Activated CD8-positive, alpha-beta T cell treated with anti-CD3 and anti-CD28 coated beads, Interleukin-2, amount 10 ng/mL, durations not matched to agents 7 days and 5 days (primary cell): ENCODE measurements at regions not wholly inside any gene's neighbourhood (a gene's known extent, or its start where the extent isn't known, plus 50 kb on each side); places are given as distances from the start of the nearest gene placed in this dataset.
"Not testable (repeated sequence)": the region's sequence is repeated elsewhere in the genome, so short reads cannot be mapped to it uniquely, and the experiment has no call there.

ENCODE experiments used
- ATAC-seq: fragments of 150-1000 bp; cut with Tn5 transposase; one replicate; pipeline ENCODE4 v1.10.0; 2021; ENCODE audit warnings: moderate library complexity
- CTCF ChIA-PET: fragments of 350-600 bp; sonication (Branson Sonifier 250); formaldehyde crosslinking; loops from one replicate; lab custom pipeline; 2021; ENCODE audit warnings: antibody characterized with exemption; lab: Charles Lee
- POLR2A ChIA-PET: fragments of 350-600 bp; sonication (Branson Sonifier 250); formaldehyde crosslinking; loops from one replicate; lab custom pipeline; 2021; ENCODE audit warnings: antibody characterized with exemption; lab: Charles Lee
- DNase-seq: peaks from one replicate; pipeline ENCODE4 v3.0.0-alpha.2; 2020
- H3K27ac Mint-ChIP-seq: one replicate; pipeline ENCODE4 v1.8.0; 2021; ENCODE audit warnings: mild to moderate bottlenecking, mixed read lengths
- H3K27me3 Mint-ChIP-seq: one replicate; pipeline ENCODE4 v1.8.0; 2021; ENCODE audit warnings: low read depth, mixed read lengths
- H3K36me3 Mint-ChIP-seq: one replicate; pipeline ENCODE4 v1.8.0; 2021; ENCODE audit warnings: low read depth, mixed read lengths
- H3K4me1 Mint-ChIP-seq: one replicate; pipeline ENCODE4 v1.8.0; 2021; ENCODE audit warnings: low read depth, mixed read lengths
- H3K4me3 Mint-ChIP-seq: one replicate; pipeline ENCODE4 v1.8.0; 2021; ENCODE audit warnings: mild to moderate bottlenecking, mixed read lengths
- H3K9me3 Mint-ChIP-seq: one replicate; pipeline ENCODE4 v1.8.0; 2022; ENCODE audit warnings: mixed read lengths; ENCODE audit not compliant: insufficient read depth

DNA sequence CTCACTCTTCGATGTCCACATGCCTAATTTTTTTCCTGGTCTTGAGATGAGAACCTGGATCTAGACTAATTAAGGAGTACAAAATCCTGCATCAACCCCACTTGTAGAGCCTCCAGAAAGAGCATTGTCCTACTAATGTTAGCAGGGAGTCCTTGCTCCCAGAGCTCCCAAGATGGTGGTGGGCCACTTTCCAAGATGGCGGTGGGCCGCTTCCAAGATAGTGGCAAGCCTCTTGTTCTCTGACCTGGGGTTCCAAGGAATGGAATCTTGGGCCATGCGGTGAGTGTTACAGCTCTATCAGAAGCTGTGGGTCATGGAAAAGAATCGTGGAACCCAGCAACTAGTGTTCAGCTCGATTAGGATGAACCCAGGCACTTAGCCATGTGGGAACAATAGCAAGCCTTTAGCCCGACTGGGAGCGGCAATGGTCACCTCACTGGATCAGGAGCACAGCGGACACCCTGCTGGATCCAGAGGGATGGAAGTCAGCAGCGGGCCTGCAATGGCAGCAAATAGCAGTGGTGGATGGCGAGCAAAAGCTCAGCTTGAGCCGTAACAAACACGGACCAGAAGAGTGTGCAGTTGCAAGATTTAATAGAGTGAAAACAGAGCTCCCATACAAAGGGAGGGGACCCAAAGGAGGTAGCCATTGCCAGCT is 1997.5 kb upstream of the RAG2 start:
- H3K9me3 Mint-ChIP-seq = peaks cover 10% of the 10 kb centered on the region
- POLR2A ChIA-PET, H3K27me3 Mint-ChIP-seq, DNase-seq, H3K4me3 Mint-ChIP-seq, H3K36me3 Mint-ChIP-seq, CTCF ChIA-PET, ATAC-seq, H3K4me1 Mint-ChIP-seq, H3K27ac Mint-ChIP-seq: not testable (repeated sequence)

DNA sequence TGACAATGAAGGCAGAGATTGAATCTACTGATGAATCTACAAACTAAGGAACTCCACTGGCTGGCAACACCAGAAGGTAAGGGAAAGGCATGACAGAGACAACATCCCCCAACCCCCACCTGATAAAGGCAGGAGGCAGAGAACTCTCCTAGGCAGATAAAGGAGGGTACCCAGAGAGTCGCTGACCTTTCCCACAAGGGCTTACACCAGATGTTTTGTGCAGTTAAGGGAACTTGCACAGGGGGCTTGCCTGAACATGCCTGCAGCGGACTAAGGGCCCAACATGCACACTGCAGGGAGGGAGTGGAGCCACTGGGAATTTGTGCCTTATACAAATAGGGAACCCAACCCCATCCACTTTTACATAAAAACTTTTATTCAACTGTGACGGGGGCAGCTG is 1996.9 kb upstream of the RAG2 start:
- Mint-ChIP-seq H3K4me3 (no peak overlapping the region), H3K27ac (no peak overlapping the region), H3K36me3 (no peaks in the 10 kb centered on the region), H3K27me3 (no peaks in the 10 kb centered on the region), H3K9me3 (peaks cover 10% of the 10 kb centered on the region), H3K4me1 (no peaks in the 10 kb centered on the region)
- CTCF ChIA-PET = no interaction called here
- POLR2A ChIA-PET = no interaction called here
- no peak for ATAC-seq
- no peak for DNase-seq

DNA sequence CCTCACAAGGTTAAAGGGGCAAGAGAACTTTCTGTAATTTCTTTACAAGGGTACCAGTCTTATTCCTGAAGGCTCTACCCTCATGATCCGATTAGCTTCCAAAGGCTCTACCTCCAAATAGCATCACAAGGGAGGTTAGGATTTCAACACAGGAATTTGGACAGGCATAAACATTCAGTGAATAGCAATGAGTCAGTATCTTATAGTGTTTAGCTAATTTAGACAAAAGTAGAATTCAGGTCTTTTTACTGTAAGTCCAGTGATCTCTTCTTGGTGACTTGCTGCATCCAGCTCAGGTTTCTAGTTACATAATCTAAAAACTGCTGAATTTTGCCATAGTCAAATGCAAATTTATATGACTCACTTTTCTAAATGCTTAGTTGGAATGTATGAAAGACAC is 1995.6 kb upstream of the RAG2 start:
- ATAC-seq = no peak

GRCh38 chr11:38582756-38583155 is 1984.7 kb upstream of the RAG2 start:
- ChIA-PET POLR2A (no interaction called here), CTCF (no interaction called here)
- ATAC-seq (no peak), DNase-seq (no peak)
- Mint-ChIP-seq H3K4me1 (no peaks in the 10 kb centered on the region), H3K36me3 (no peaks in the 10 kb centered on the region), H3K9me3 (peaks cover 15% of the 10 kb centered on the region), H3K27ac (no peak overlapping the region), H3K4me3 (no peak overlapping the region), H3K27me3 (no peaks in the 10 kb centered on the region)

More for the DNA sequence above, 1995.6 kb upstream of the RAG2 start:
- POLR2A ChIA-PET = no interaction called here
- Mint-ChIP-seq H3K9me3 (peaks cover 10% of the 10 kb centered on the region), H3K27ac (no peak overlapping the region), H3K27me3 (no peaks in the 10 kb centered on the region), H3K4me3 (no peak overlapping the region), H3K36me3 (no peaks in the 10 kb centered on the region), H3K4me1 (no peaks in the 10 kb centered on the region)
- CTCF ChIA-PET = no interaction called here
- no peak for DNase-seq

DNA sequence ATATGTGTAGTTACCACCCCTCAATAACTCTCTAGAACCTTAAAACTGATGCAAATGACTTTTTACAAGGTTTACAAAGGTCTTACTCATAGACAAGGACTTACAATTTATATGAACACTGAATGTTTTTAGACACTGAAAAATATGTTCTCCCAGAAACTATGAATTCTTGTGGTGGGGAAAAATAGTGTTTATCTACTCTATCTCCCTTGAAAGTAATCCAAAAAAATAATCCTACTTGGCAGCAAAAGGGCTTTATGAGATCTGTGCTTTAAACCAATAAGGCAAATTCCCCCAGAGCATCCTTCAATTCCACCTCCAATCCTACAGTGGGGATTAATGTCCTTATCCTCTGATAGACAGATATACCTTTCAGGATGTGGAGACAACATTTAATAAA is 1984.1 kb upstream of the RAG2 start:
- H3K27ac Mint-ChIP-seq = no peak overlapping the region
- POLR2A ChIA-PET = no interaction called here
- H3K4me1 Mint-ChIP-seq = no peaks in the 10 kb centered on the region
- no peak for DNase-seq
- peaks cover 16% of the 10 kb centered on the region for H3K9me3 Mint-ChIP-seq
- no peak overlapping the region for H3K4me3 Mint-ChIP-seq
- CTCF ChIA-PET = no interaction called here
- H3K36me3 Mint-ChIP-seq = no peaks in the 10 kb centered on the region
- no peaks in the 10 kb centered on the region for H3K27me3 Mint-ChIP-seq
- no peak for ATAC-seq

DNA sequence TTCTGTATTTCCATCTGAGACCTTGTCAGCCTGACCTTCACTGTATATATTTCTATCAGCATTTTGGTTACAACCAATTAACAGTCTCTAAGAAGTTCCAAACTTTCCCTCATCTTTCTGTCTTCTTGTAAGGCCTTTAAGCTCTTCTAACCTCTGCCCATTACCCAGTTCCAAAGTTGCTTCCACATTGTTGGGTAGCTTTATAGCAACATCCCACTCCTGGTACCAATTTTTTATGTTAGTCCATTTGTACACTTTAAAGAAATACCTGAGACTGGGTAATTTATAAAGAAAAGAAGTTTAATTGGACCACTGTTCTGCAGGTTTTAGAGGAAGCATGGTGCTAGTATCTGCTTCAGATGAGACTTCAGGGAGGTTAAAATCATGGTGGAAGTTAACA is 1979.7 kb upstream of the RAG2 start:
- H3K9me3 Mint-ChIP-seq = peaks cover 15% of the 10 kb centered on the region
- H3K36me3 Mint-ChIP-seq = no peaks in the 10 kb centered on the region
- no peak overlapping the region for H3K27ac Mint-ChIP-seq
- ChIA-PET POLR2A (no interaction called here), CTCF (no interaction called here)
- H3K4me1 Mint-ChIP-seq = no peaks in the 10 kb centered on the region
- DNase-seq (no peak), ATAC-seq (no peak)
- H3K27me3 Mint-ChIP-seq = no peaks in the 10 kb centered on the region
- H3K4me3 Mint-ChIP-seq = no peak overlapping the region

DNA sequence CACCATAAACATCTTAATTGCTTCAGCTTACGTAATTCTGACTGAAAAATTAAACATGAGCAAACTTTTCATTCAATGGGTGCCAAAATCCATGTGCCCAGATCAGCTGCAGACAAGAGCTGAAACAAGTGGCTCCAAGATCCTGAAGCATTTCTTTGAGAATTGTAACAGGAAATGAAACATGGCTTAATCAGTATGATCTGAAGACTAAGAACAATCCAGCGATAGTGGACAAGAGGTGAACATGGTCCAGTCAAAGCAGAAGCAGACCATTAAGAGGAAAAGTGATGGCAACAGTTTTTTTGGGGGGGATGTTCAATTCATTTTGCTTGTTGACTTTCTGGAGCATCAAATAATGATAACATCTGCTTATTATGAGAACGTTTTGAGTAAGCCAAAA is 1964.5 kb upstream of the RAG2 start:
- ChIA-PET POLR2A (no interaction called here), CTCF (no interaction called here)
- ATAC-seq = no peak
- Mint-ChIP-seq H3K27ac (no peak overlapping the region), H3K27me3 (no peaks in the 10 kb centered on the region), H3K4me3 (no peak overlapping the region), H3K36me3 (no peaks in the 10 kb centered on the region), H3K4me1 (no peaks in the 10 kb centered on the region), H3K9me3 (no peaks in the 10 kb centered on the region)
- DNase-seq = no peak

DNA sequence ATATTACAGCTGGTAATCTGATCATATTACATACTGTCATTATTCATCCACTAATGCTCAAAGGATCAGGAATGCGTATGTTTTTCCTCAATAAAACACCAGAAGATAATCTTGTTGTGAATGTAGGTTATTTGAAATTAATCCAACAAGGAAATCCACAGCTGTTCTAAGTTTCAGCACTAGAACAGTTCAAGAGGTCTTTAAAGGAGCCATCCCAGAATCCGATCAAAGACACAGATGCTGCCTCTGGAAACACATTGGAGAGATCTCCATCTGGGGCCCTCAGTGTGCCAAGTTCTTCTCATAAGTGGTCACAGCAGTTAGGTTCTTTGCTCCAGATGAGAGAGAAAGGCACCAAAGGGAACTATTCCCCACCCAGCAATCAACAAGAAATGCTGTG is 1955.1 kb upstream of the RAG2 start:
- Mint-ChIP-seq H3K4me3 (no peak overlapping the region), H3K9me3 (peaks cover 16% of the 10 kb centered on the region), H3K27ac (no peak overlapping the region), H3K4me1 (no peaks in the 10 kb centered on the region), H3K36me3 (no peaks in the 10 kb centered on the region), H3K27me3 (no peaks in the 10 kb centered on the region)
- DNase-seq = no peak
- CTCF ChIA-PET = no interaction called here
- ATAC-seq = no peak
- POLR2A ChIA-PET = no interaction called here

DNA sequence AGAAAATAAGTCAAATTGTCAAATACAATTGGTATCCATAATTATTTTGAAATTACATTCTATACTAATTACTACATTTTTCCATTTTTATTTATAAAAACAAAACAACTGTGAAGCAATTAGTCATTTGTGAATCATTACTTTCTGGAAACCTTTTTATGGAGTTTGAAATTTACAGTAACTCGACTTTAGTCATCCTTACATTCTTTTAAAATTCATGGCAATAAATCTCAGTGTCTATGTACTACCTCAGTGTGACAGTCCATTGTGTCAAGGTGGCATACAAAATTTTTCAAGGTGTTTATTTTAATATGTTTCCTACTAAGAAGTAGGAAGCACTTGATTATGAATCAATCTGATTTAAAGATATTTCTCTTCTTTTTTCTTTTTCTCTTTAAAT is 1949.4 kb upstream of the RAG2 start:
- Mint-ChIP-seq H3K4me3 (no peak overlapping the region), H3K9me3 (peaks cover 14% of the 10 kb centered on the region), H3K27ac (no peak overlapping the region), H3K27me3 (no peaks in the 10 kb centered on the region), H3K36me3 (no peaks in the 10 kb centered on the region), H3K4me1 (no peaks in the 10 kb centered on the region)
- ChIA-PET CTCF (no interaction called here), POLR2A (no interaction called here)
- no peak for DNase-seq
- no peak for ATAC-seq

- peaks cover 11% of the 10 kb centered on the region for H3K9me3 Mint-ChIP-seq
- H3K27me3 Mint-ChIP-seq = no peaks in the 10 kb centered on the region
- H3K27ac Mint-ChIP-seq = no peak overlapping the region
- DNase-seq (no peak), ATAC-seq (no peak)
- POLR2A ChIA-PET = no interaction called here
- CTCF ChIA-PET = no interaction called here
- H3K36me3 Mint-ChIP-seq = no peaks in the 10 kb centered on the region
- no peaks in the 10 kb centered on the region for H3K4me1 Mint-ChIP-seq
- no peak overlapping the region for H3K4me3 Mint-ChIP-seq
These were observed 1946.0 kb upstream of the RAG2 start for GRCh38 chr11:38543986-38544385.

DNA sequence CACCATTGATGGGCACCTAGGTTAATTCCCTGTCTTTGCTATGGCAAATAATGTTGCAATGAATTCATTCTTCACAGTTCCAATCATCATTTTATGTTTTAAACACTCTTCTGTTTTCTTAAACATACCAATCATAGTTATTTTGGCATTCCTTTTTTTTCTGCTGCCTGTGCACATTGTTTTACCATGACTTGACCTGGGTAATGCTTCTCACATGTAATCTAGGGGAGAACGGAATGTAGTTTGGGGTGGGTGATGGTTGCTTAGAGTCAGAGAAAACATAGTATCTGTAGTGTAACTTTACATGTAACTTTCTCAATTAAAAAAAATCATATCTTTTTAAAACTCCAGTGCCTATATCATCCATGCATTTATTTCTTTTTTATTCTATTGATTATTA is 1945.3 kb upstream of the RAG2 start:
- CTCF ChIA-PET = no interaction called here
- POLR2A ChIA-PET = no interaction called here
- no peak overlapping the region for H3K4me3 Mint-ChIP-seq

GRCh38 chr11:38538866-38539680 is 1941.0 kb upstream of the RAG2 start:
- no peak overlapping the region for H3K4me3 Mint-ChIP-seq
- H3K4me1 Mint-ChIP-seq = no peaks in the 10 kb centered on the region
- H3K9me3 Mint-ChIP-seq = peaks cover 32% of the 10 kb centered on the region
- H3K36me3 Mint-ChIP-seq = no peaks in the 10 kb centered on the region
- ChIA-PET CTCF (no interaction called here), POLR2A (no interaction called here)
- H3K27ac Mint-ChIP-seq = no peak overlapping the region
- DNase-seq (no peak), ATAC-seq (no peak)
- no peaks in the 10 kb centered on the region for H3K27me3 Mint-ChIP-seq

More for the DNA sequence above, 1945.3 kb upstream of the RAG2 start:
- DNase-seq = no peak
- no peak for ATAC-seq
- no peaks in the 10 kb centered on the region for H3K27me3 Mint-ChIP-seq
- peaks cover 11% of the 10 kb centered on the region for H3K9me3 Mint-ChIP-seq
- H3K4me1 Mint-ChIP-seq = no peaks in the 10 kb centered on the region
- no peaks in the 10 kb centered on the region for H3K36me3 Mint-ChIP-seq
- no peak overlapping the region for H3K27ac Mint-ChIP-seq
